Endothelial cell of umbilical vein (primary cell): ENCODE measurements at regions not wholly inside any gene's neighbourhood (a gene's known extent, or its start where the extent isn't known, plus 50 kb on each side); places are given as distances from the start of the nearest gene placed in this dataset.

Experiments
- BruUV-seq: library from RNA; stranded (reverse); fragments of 400-500 nt; replicated peaks from 2 replicates; lab custom pipeline; 2021; lab: Mats Ljungman, UMichigan
- CTCF ChIA-PET: fragments of 300-600, 350-600 bp; sonication (Branson Sonifier 250); formaldehyde crosslinking; loops from one replicate; lab custom pipeline; 2021; ENCODE audit warnings: antibody characterized with exemption, inconsistent platforms; lab: Charles Lee
- POLR2A ChIA-PET: fragments of 300-600, 350-600 bp; sonication (Branson Sonifier 250); formaldehyde crosslinking; loops from one replicate; lab custom pipeline; 2021; ENCODE audit warnings: antibody characterized with exemption, inconsistent platforms; lab: Charles Lee
- DNase-seq: peaks from one replicate; pipeline ENCODE4 v3.0.0-alpha.2; 2011; ENCODE audit warnings: low read depth, low spot score
- FAIRE-seq: peaks from 2 replicates; lab custom pipeline; 2011; peaks lifted over from hg19 to GRCh38; lab: Jason Lieb, UNC
- H2AFZ ChIP-seq: 2 replicates; pipeline ENCODE4 v1.6.0; 2012; ENCODE audit warnings: low read depth, low read length, control low read depth, inconsistent platforms
- H3K27ac ChIP-seq: 2 replicates; pipeline ENCODE4 v1.5.1; 2011; ENCODE audit warnings: low read depth, mild to moderate bottlenecking, control low read depth, low read length, moderate library complexity; ENCODE audit not compliant: insufficient read depth
- H3K27me3 ChIP-seq, 2 experiments: 2 replicates each; pipeline versions ENCODE4 v1.6.0 to v1.6.1; 2011; ENCODE audit warnings: low read length in 2 of 2, mixed read lengths in 1 of 2; ENCODE audit not compliant: control insufficient read depth in 2 of 2, insufficient read depth in 2 of 2
- H3K36me3 ChIP-seq, 2 experiments: 2 replicates in 1 of 2; 3 replicates in 1 of 2; pipeline ENCODE4 v1.5.1; 2011; ENCODE audit warnings: low read length in 2 of 2, mild to moderate bottlenecking in 1 of 2, moderate library complexity in 1 of 2; ENCODE audit not compliant: control insufficient read depth in 2 of 2, insufficient read depth in 2 of 2; ENCODE audit errors: extremely low read depth in 1 of 2
- H3K4me1 ChIP-seq: 3 replicates; pipeline ENCODE4 v1.5.1; 2011; ENCODE audit warnings: mild to moderate bottlenecking, low read length; ENCODE audit not compliant: control insufficient read depth, insufficient read depth; ENCODE audit errors: extremely low read depth
- H3K4me2 ChIP-seq: 2 replicates; pipeline ENCODE4 v1.6.1; 2011; ENCODE audit warnings: low read length, control low read depth, mixed read lengths; ENCODE audit not compliant: insufficient read depth
- H3K4me3 ChIP-seq, 3 experiments: fragments of 200-600 bp in 1 of 3; sonication (generic), shearing (Covaris generic) in 1 of 3; replicated peaks in 1 of 3; 2 replicates each; pipeline ENCODE4 v1.5.1; 2011 to 2016; ENCODE audit warnings: control low read depth in 3 of 3, low read length in 3 of 3, mild to moderate bottlenecking in 2 of 3, inconsistent platforms in 1 of 3, low read depth in 1 of 3, moderate library complexity in 1 of 3; ENCODE audit not compliant: insufficient read depth in 1 of 3
- H3K79me2 ChIP-seq: 2 replicates; pipeline ENCODE4 v1.6.0; 2012; ENCODE audit warnings: low read length, inconsistent platforms; ENCODE audit not compliant: control insufficient read depth, insufficient read depth
- H3K9ac ChIP-seq: replicated peaks from 2 replicates; pipeline ENCODE3; 2011; ENCODE audit warnings: low read length, control low read depth; ENCODE audit not compliant: insufficient read depth; ENCODE audit errors: extremely low read depth
- H3K9me1 ChIP-seq: replicated peaks from 3 replicates; pipeline ENCODE4 v1.6.0; 2011; ENCODE audit warnings: mild to moderate bottlenecking, low read length; ENCODE audit not compliant: control insufficient read depth, insufficient read depth; ENCODE audit errors: extremely low read depth
- H3K9me3 ChIP-seq: replicated peaks from 2 replicates; pipeline ENCODE4 v1.5.1; 2012; ENCODE audit warnings: low read length, inconsistent platforms; ENCODE audit not compliant: control insufficient read depth, insufficient read depth
- H4K20me1 ChIP-seq: replicated peaks from 2 replicates; pipeline ENCODE3; 2011; ENCODE audit warnings: mild to moderate bottlenecking, low read length; ENCODE audit not compliant: control insufficient read depth, insufficient read depth; ENCODE audit errors: extremely low read depth
- FOS ChIP-seq: IDR thresholded peaks from 2 replicates; pipeline ENCODE4 v1.6.1; 2011; ENCODE audit warnings: mild to moderate bottlenecking, low read length, moderate library complexity, borderline replicate concordance; ENCODE audit not compliant: insufficient read depth
- GATA2 ChIP-seq: IDR thresholded peaks from 2 replicates; pipeline ENCODE4 v1.7.0; 2011; ENCODE audit warnings: low read depth, mild to moderate bottlenecking, moderate library complexity, mixed read lengths, low read length; ENCODE audit not compliant: insufficient read length, insufficient read depth
- JUN ChIP-seq: IDR thresholded peaks from 2 replicates; pipeline ENCODE4 v1.6.1; 2011; ENCODE audit warnings: borderline replicate concordance, low read depth; ENCODE audit not compliant: insufficient read length, insufficient read depth
- MYC ChIP-seq: IDR thresholded peaks from one replicate; pipeline ENCODE4 v1.6.1; 2011; ENCODE audit warnings: mild to moderate bottlenecking, low read depth, low read length
- dilution Hi-C: fragments of 300-500 bp; cut with MboI; formaldehyde crosslinking; loops from one replicate; pipeline ENCODE4 v1.15.0; 2019; ENCODE audit warnings: low sequenced_read_pairs; ENCODE audit not compliant: extremely low pct_ligation_motif_present
- intact Hi-C: fragments of 100-400 bp; cut with micrococcal nuclease; formaldehyde crosslinking; loops from one replicate; pipeline ENCODE4 v1.10.0; 2022

- H2AFZ ChIP-seq, result no peak overlapping the region
- DNase-seq, result no peak
- POLR2A ChIA-PET, result no interaction called here
- no peaks in the 10 kb centered on the region for H3K36me3 ChIP-seq
- BruUV-seq, result no TSS peak
- H3K27me3 ChIP-seq, result peaks cover 0 to 3% of the 10 kb centered on the region in 2 experiments
- H3K9me1 ChIP-seq, result no peaks in the 10 kb centered on the region
- H3K27ac ChIP-seq, result no peak overlapping the region
- no peak overlapping the region for H3K9ac ChIP-seq
- H3K4me3 ChIP-seq, result no peak overlapping the region
- H3K4me1 ChIP-seq, result no peaks in the 10 kb centered on the region
- no peak overlapping the region for H3K4me2 ChIP-seq
- no peaks in the 10 kb centered on the region for H4K20me1 ChIP-seq
- FAIRE-seq, result no peak
- dilution Hi-C loops (no loop called here), intact Hi-C loops (no loop called here)
- no peaks in the 10 kb centered on the region for H3K79me2 ChIP-seq
- TF ChIP-seq JUN, result no peak
- TF ChIP-seq MYC, result no peak
- no peak for TF ChIP-seq FOS
- H3K9me3 ChIP-seq, result no peaks in the 10 kb centered on the region
- CTCF ChIA-PET, result no interaction called here
These were observed 120.8 kb upstream of the GLI2 start for GRCh38 chr2:120614901-120615300.

GRCh38 chr2:120616261-120616660 is 119.4 kb upstream of the GLI2 start:
- no TSS peak for BruUV-seq
- no peak for FAIRE-seq

More at GRCh38 chr2:120616261-120616660, 119.4 kb upstream of the GLI2 start:
- Histone ChIP-seq H3K27me3 (peaks cover 0 to 3% of the 10 kb centered on the region in 2 experiments), H3K9me3 (no peaks in the 10 kb centered on the region), H3K4me2 (no peak overlapping the region), H3K27ac (no peak overlapping the region), H3K36me3 (no peaks in the 10 kb centered on the region), H3K9ac (no peak overlapping the region), H3K9me1 (no peaks in the 10 kb centered on the region), H3K4me1 (no peaks in the 10 kb centered on the region), H2AFZ (no peak overlapping the region), H3K4me3 (no peak overlapping the region), H3K79me2 (no peaks in the 10 kb centered on the region), H4K20me1 (no peaks in the 10 kb centered on the region)
- intact Hi-C loops (no loop called here), dilution Hi-C loops (no loop called here)
- no peak for DNase-seq
- TF ChIP-seq MYC, result no peak
- no peak for TF ChIP-seq JUN
- no peak for TF ChIP-seq GATA2
- CTCF ChIA-PET, result no interaction called here
- POLR2A ChIA-PET, result no interaction called here
